ENCODE measurements at regions not wholly inside any gene's neighbourhood (a gene's known extent, or its start where the extent isn't known, plus 50 kb on each side); places are given as distances from the start of the nearest gene placed in this dataset.

GRCh38 chr2:56684327-56684726 lies 500.5 kb downstream of the CCDC85A start:
- TF ChIP-seq CTCF (IDR thresholded peaks at IDR 0.05; ENCODE audit: extremely low read depth in 1 of 2, insufficient read depth in 1 of 2, low read depth in 1 of 2, low read length in 2 of 2) (no peak), POLR2A (IDR thresholded peaks at IDR 0.05; ENCODE audit: low read depth, low read length) (no peak)

Measured in endothelial cell of umbilical vein (primary cell).